Astrocyte of the hippocampus (primary cell): ENCODE measurements at regions not wholly inside any gene's neighbourhood (a gene's known extent, or its start where the extent isn't known, plus 50 kb on each side); places are given as distances from the start of the nearest gene placed in this dataset.

Experiments
- DNase-seq: peaks from one replicate; pipeline ENCODE4 v3.0.0; 2011; ENCODE audit warnings: low read depth, low spot score

DNA sequence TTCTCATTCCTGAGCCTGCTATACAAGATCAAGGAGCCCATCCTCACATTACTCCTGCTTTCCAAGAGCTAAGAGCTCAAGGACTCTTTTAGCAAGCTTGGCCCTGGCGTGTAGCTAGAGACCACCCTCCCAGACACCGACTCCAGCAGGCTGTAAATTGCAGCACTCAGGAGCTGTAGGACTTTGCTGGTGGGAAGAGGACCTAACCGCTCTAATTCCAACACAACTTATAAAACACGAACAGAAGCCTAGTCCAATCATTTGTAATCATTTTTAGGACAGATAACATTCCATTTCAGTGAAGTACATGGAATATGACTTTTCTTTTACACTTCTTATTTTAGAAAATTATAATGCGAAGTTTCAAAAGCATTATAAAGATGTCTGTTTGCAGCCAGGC, 219.9 kb downstream of the NXNL2 start:
- DNase-seq, result no peak

GRCh38 chr9:88757406-88758010, 222.5 kb downstream of the NXNL2 start:
- no peak for DNase-seq

DNA sequence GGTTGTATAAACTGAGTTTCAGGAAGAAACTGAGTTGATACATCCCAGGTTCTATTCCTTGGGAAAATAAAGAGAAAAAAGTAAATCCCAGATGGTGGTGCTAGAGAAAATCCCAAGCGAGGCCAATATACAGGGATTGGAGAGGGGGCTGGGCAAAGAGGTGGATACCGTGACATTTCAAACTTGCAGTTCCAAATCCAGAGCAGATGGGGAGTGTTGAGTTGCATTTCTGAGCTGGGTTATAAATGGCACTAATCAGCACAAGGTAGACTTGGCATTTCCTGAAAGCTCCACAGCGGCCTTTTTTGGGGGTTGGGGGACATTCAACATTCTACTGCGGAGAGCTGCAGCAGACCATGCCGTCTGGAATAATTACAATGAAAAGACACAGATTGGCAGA, 224.4 kb downstream of the NXNL2 start:
- DNase-seq, result no peak

DNA sequence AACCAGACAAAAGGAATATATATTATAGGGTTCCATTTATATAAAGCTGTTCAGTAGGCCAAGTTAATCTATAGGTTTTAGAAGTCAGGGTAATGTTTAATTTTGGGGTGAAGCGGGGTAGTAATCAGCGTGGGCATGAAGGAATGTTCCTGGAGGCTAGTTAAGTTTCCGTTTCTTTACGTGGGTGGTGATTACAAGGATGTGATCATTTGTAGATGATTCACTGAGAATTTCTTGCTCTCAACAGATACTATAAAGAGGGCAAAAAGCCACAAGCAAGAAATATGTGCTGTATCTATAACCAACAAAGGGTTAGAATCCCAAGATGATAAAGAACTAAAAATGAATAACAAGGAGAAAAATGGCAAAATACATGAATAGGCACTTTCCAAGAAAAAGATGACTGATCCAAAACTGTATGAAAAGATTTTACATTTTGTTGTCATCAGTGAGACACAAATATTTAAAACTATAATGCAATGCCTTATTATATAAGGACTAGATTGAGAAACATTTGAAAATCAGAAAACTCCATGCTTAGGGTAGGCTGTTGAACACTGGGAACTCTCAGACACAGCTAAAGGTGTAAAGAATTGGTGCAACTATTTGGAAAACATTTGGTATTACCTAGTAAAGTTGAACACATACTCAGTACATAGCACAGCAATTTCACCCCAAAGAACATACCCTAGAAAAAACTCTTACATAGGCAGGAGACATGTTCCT, 224.3 kb upstream of the S1PR3 start:
- DNase-seq, result peak; percentile 36

DNA sequence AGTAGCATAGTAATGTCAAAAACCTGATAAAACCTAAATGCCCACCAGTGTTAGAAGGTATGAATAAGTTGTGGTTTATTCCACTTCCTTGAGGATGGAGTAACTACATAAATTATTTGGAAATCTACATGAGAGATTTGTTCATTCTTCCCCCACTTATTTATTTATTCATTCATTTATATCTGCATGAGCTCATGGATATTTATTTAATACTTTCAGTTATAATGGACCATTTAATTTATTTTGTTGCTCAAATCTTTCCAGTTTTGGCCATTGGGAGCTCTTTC, 223.8 kb upstream of the S1PR3 start:
- no peak for DNase-seq

DNA sequence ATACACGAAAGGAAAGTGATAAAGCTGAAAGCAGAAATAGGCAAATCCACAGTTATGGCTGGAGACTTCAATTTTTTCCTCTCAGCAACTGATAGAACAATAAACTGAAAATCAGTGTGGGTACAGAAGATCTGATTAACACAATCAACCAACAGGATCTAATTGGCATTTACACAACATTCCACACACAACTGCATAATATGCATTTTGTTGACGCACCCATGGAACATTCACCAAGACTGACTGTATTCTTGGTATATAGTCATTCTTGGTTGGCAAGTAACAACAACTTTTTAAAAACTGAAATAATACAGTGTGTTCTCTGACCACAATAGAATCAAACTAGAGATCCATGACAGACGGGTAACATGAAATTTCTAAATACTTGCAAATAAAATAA, 218.7 kb upstream of the S1PR3 start:
- peak; percentile 18 for DNase-seq

DNA sequence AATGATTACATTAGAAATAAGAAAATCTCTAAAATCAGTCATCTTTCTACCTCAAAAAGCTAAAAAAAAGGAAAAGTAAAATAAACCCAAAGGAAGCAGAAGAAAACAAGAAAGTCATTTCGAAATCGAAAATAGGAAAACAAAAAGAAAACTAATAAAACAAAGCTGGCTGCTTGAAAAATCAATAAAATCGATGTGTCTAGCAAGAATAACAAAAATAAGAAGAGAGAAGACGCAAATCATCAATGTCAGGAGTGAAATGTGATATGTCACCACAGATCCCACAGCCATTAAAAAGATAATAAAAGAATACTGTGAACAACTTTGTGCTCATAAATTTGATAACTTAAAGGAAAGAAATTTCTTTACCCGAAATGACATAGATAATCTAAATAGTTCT, 218.1 kb upstream of the S1PR3 start:
- DNase-seq, result no peak

GRCh38 chr9:88773627-88774244, 217.5 kb upstream of the S1PR3 start:
- DNase-seq, result peak; percentile 49

DNA sequence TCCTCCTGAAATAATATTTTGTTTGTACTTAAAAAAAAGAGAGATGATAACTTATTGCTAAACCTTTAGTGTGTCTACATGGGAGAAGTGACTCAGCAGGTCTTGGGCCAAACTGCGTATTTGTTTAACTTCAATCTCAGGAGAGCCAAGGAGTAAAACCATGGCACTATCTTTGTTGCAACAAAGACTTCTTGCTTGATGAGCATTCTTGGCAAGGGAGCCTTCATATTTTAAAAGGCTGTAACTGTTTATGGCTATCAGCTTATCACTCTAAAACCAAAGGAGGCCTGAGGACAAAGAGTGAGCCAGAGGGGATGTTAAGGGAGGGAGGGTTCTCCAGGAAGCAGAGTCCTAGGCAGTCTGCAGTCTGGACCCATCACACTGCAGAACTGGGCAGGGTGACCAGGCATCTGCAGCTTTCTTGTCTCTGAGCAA, 216.2 kb upstream of the S1PR3 start:
- DNase-seq, result peak; percentile 75

GRCh38 chr9:88775559-88775958, 215.7 kb upstream of the S1PR3 start:
- no peak for DNase-seq

DNA sequence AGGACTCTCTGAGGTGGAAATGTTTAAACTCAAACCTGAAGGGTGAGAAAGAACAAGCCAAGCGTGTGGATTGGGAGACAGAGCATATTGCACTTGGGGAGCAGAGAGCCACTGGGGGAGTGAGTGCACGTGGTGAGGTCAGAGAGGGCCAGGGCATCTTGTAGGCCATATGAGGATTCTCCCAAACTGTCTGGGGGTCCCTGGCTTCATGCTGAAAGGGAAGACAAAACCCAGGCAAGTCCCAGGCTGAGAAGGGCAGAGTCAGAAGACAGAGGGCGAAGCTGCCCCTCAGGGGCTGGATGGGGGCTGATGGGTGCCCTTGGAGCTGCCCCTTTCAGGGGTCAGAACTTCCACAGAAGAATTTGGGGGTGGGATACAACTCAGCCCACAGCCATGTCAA, 215.3 kb upstream of the S1PR3 start:
- DNase-seq, result no peak

- DNase-seq, result peak; percentile 84
Observed at GRCh38 chr9:88776717-88777497, 214.4 kb upstream of the S1PR3 start.

DNA sequence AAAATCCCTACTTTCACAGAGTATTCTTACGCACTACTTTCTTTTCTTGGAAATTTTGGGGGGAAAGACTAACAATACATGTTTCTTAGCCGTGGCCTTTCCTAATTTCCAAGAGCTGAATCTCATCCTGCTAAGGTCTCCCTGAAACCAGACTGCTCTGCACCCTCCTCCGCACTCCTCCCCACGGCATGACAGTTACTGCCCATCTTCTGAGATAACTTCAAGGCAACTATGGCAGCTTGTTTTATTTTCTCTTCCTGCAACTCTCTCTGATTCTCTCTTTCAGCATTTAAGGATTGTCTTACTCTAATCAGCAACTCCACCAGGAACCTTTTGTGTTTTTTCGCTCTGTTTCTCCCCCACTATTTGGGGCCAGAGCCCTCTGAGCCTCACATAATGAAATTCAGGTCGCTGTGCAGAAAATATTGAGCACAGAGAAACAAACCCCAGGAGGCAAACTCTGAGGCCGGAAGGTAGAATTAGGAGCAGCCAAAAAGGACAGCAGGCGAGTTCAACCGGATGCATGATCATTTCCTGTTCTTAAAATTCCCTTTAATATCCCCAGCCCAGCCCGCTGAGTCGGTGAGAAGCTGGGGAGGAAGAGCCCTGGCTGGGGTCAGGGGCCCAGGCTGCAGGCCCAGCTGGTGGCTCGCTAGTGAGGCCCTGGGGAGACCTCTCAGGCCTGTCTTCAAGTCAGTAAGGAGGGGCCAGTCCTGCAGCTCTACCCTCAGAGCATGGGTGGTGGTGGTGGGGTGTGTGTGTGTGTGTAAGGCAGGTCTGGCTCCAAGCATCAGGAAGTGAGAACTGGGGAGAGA, 213.6 kb upstream of the S1PR3 start:
- peak; percentile 25 for DNase-seq

DNA sequence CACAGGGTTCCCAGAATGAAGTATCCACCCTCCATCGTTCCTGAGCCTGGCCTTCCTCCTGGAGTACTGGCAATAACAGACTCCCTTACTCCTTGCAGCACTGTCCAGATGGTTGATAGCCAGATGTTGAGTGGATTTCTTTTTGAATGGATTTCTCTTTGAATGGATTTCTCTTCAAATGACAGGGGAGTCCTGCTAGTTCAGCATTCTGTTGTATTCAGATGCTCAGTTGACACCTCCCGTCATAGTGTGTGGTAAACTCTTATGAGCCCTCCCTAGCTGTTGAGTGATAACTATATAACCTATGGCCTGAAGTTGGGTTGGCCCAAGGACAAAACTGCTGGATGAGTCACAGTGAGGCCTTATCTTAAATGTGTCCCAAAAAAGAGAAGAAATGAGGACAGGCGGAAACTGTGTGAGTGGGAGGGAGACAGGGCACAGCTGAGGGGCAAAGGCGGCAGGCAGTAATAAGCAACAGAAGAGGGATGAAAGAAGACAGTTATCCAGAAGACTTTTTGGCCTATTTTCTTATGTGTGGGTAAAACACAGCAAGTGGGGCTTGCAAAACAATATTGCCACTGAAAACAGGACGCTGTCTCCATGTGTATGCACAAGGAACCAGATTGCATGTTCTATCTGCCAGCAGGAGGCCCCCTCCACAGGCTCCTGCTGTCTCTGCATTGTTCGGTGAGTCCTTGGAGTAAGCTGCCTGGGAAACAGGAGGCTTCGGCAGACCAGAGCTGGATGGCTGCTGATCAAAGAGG, 209.5 kb upstream of the S1PR3 start:
- peak; percentile 63 for DNase-seq

GRCh38 chr9:88782931-88783710, 208.1 kb upstream of the S1PR3 start:
- peak; percentile 61 for DNase-seq

GRCh38 chr9:88783711-88784083, 207.6 kb upstream of the S1PR3 start:
- no peak for DNase-seq

- DNase-seq, result no peak
Observed at GRCh38 chr9:88784960-88785359, 206.3 kb upstream of the S1PR3 start.

DNA sequence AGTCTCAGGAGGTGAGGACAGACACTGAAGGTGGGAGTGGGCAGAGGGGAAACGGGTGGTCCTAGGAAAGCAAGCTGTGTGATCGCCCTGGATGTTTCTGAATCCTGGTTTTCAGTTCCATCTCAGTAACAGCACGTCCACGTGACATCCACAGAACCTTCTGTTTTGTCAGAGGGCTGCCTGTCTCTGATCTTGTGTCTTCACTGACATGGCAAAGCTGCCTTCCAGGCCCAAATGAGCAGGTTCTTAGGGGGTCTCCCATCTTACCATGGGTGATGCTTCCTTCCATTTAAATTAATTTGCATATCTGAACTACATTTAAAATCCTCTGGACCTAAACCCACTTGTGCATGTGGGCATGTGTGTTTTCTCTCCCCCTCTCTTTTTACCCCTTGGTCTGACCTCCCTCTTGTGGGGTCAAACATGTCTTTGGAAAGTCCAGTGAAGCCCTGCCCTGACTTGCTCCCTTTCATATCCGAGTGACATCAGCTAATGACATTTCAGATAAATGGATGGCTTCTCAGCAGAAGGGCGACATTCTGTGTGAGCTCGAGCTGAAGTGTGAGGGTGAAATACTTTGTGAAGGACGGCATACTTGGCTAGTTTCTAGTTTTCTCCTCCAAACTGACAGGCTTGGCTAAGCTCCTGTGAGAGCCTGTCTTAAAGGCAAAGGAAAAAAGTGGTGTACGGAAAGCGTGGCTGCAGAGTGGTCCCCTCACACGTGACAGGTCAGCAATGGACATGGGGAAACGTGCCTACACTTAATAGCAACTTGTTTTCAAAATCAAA, 204.8 kb upstream of the S1PR3 start:
- DNase-seq, result peak; percentile 67

- peak; percentile 53 for DNase-seq
Observed at GRCh38 chr9:88789785-88790184, 201.5 kb upstream of the S1PR3 start.
